DND-41 (cell line): ENCODE measurements at regions not wholly inside any gene's neighbourhood (a gene's known extent, or its start where the extent isn't known, plus 50 kb on each side); places are given as distances from the start of the nearest gene placed in this dataset.

Source experiments
- ATAC-seq: fragments of 200-7000 bp; cut with Tn5 transposase; 3 replicates; pipeline ENCODE4 v1.9.1; 2021; ENCODE audit warnings: low read depth; ENCODE audit not compliant: insufficient read depth
- DNase-seq: peaks from one replicate; pipeline ENCODE4 v3.0.0-alpha.2; 2020
- H2AFZ ChIP-seq: 2 replicates; pipeline ENCODE4 v1.6.0; 2012; ENCODE audit warnings: low read depth, low read length
- H3K27ac ChIP-seq: 2 replicates; pipeline ENCODE4 v1.5.1; 2012; ENCODE audit warnings: low read length, inconsistent platforms
- H3K27me3 ChIP-seq: fragments of 200-600 bp; sonication (generic); 2 replicates; pipeline ENCODE4 v1.6.0; 2012; ENCODE audit warnings: low read length, mild to moderate bottlenecking, inconsistent platforms; ENCODE audit not compliant: insufficient read depth, poor library complexity
- H3K36me3 ChIP-seq: 2 replicates; pipeline ENCODE4 v1.5.1; 2012; ENCODE audit warnings: low read length, inconsistent platforms; ENCODE audit not compliant: insufficient read depth
- H3K4me1 ChIP-seq: 2 replicates; pipeline ENCODE4 v1.5.1; 2012; ENCODE audit warnings: mild to moderate bottlenecking, low read length; ENCODE audit not compliant: insufficient read depth
- H3K4me2 ChIP-seq: 2 replicates; pipeline ENCODE4 v1.6.0; 2012; ENCODE audit warnings: mild to moderate bottlenecking, moderate library complexity, low read length, inconsistent platforms; ENCODE audit not compliant: insufficient read depth
- H3K4me3 ChIP-seq, 2 experiments: fragments of 200-600 bp in 1 of 2; shearing (Covaris generic) in 1 of 2; 2 replicates each; pipeline ENCODE4 v1.5.1; 2012 to 2016; ENCODE audit warnings: inconsistent platforms in 2 of 2, low read length in 2 of 2, mild to moderate bottlenecking in 2 of 2, low read depth in 1 of 2, moderate library complexity in 1 of 2
- H3K79me2 ChIP-seq: 2 replicates; pipeline ENCODE4 v1.6.0; 2012; ENCODE audit warnings: low read length, inconsistent platforms; ENCODE audit not compliant: insufficient read depth
- H3K9ac ChIP-seq: 2 replicates; pipeline ENCODE4 v1.6.0; 2012; ENCODE audit warnings: low read depth, mild to moderate bottlenecking, inconsistent platforms, low read length, moderate library complexity
- H3K9me3 ChIP-seq: 2 replicates; pipeline ENCODE4 v1.5.1; 2012; ENCODE audit warnings: low read length, moderate library complexity, mild to moderate bottlenecking, inconsistent platforms; ENCODE audit not compliant: insufficient read depth, severe bottlenecking
- H4K20me1 ChIP-seq: 2 replicates; pipeline ENCODE4 v1.6.0; 2012; ENCODE audit warnings: low read length; ENCODE audit not compliant: insufficient read depth
- EZH2 ChIP-seq: IDR thresholded peaks from 3 replicates; pipeline ENCODE4 v1.6.1; 2012; ENCODE audit warnings: borderline replicate concordance, low read depth, mild to moderate bottlenecking, moderate library complexity, low read length, inconsistent platforms; ENCODE audit not compliant: severe bottlenecking
- TF ChIP-seq, protein P1 (sequence below): IDR thresholded peaks from 2 replicates; pipeline ENCODE4 v1.5.1; 2012; ENCODE audit warnings: borderline replicate concordance, low read length, moderate library complexity, mild to moderate bottlenecking; ENCODE audit not compliant: poor library complexity, severe bottlenecking; ENCODE audit errors: extremely low read depth

GRCh38 chr6:102942206-102942605 is 1548.7 kb downstream of the GRIK2 start:
- Histone ChIP-seq H2AFZ (no peak overlapping the region), H3K79me2 (no peaks in the 10 kb centered on the region), H3K27ac (no peak overlapping the region), H3K4me1 (no peaks in the 10 kb centered on the region), H4K20me1 (no peaks in the 10 kb centered on the region), H3K9ac (no peak overlapping the region), H3K4me3 (no peak overlapping the region), H3K36me3 (no peaks in the 10 kb centered on the region), H3K27me3 (no peaks in the 10 kb centered on the region), H3K9me3 (no peaks in the 10 kb centered on the region), H3K4me2 (no peak overlapping the region)
- no peak for TF ChIP-seq EZH2
- TF ChIP-seq, protein P1, sequence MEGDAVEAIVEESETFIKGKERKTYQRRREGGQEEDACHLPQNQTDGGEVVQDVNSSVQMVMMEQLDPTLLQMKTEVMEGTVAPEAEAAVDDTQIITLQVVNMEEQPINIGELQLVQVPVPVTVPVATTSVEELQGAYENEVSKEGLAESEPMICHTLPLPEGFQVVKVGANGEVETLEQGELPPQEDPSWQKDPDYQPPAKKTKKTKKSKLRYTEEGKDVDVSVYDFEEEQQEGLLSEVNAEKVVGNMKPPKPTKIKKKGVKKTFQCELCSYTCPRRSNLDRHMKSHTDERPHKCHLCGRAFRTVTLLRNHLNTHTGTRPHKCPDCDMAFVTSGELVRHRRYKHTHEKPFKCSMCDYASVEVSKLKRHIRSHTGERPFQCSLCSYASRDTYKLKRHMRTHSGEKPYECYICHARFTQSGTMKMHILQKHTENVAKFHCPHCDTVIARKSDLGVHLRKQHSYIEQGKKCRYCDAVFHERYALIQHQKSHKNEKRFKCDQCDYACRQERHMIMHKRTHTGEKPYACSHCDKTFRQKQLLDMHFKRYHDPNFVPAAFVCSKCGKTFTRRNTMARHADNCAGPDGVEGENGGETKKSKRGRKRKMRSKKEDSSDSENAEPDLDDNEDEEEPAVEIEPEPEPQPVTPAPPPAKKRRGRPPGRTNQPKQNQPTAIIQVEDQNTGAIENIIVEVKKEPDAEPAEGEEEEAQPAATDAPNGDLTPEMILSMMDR: no peak
- DNase-seq: no peak
- ATAC-seq: no peak

DNA sequence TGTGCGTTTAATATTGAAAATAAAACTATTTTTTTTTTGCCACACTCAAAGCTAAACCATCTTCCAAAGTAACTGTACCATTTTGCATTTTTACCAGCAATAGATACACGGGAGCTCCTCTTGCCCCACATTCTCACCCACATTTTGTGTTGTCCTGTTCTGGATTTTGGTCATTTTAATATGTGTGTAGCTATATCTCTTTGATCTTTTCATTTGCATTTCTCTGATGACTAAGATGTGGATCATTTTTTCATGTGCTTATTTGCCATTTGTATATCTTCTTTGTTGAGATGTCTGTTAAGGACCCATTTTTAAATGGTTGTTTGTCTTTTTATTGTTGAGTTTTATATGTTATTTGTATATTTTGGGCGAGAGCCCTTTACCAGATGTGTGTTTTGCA is 1543.5 kb downstream of the GRIK2 start:
- Histone ChIP-seq H3K79me2 (no peaks in the 10 kb centered on the region), H3K9ac (no peak overlapping the region), H2AFZ (no peak overlapping the region), H3K27ac (no peak overlapping the region), H3K4me1 (no peaks in the 10 kb centered on the region), H3K9me3 (no peaks in the 10 kb centered on the region), H3K36me3 (no peaks in the 10 kb centered on the region), H3K4me3 (no peak overlapping the region), H3K27me3 (no peaks in the 10 kb centered on the region), H4K20me1 (no peaks in the 10 kb centered on the region), H3K4me2 (no peak overlapping the region)
- no peak for DNase-seq
- TF ChIP-seq EZH2: no peak
- TF ChIP-seq, protein P1: no peak
- ATAC-seq: no peak

DNA sequence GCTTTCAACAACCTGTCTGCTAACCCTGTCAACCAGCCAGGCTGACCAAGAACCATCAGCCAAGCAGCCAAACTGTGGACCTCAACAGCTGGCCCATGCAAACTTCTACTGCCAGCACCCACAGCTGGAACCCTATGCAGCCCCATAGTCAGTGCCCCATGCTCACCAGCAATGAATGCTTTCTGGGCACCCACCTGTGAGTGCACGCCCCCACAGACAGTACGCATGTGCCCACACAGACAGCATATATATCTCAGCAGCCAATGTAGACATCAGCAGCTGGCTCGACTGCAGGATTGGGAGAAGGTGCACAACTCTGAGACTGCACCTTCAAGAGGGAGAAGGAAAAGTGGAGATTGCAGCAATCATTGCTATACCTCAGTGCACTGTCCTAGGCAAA is 1534.6 kb downstream of the GRIK2 start:
- Histone ChIP-seq H3K4me2 (no peak overlapping the region), H4K20me1 (no peaks in the 10 kb centered on the region), H3K9me3 (no peaks in the 10 kb centered on the region), H3K4me1 (no peaks in the 10 kb centered on the region), H3K9ac (no peak overlapping the region), H3K4me3 (no peak overlapping the region), H3K27me3 (no peaks in the 10 kb centered on the region), H3K27ac (no peak overlapping the region), H2AFZ (no peak overlapping the region), H3K36me3 (no peaks in the 10 kb centered on the region), H3K79me2 (no peaks in the 10 kb centered on the region)
- ATAC-seq (no peak), DNase-seq (no peak)
- TF ChIP-seq EZH2: no peak
- TF ChIP-seq, protein P1: no peak

- H3K79me2 ChIP-seq: no peaks in the 10 kb centered on the region
- TF ChIP-seq, protein P1: no peak
- TF ChIP-seq EZH2: no peak
- no peak overlapping the region for H3K9ac ChIP-seq
- no peak overlapping the region for H2AFZ ChIP-seq
- H3K4me1 ChIP-seq: no peaks in the 10 kb centered on the region
- DNase-seq (no peak), ATAC-seq (no peak)
- no peaks in the 10 kb centered on the region for H3K36me3 ChIP-seq
- H3K4me2 ChIP-seq: no peak overlapping the region
- H4K20me1 ChIP-seq: no peaks in the 10 kb centered on the region
- no peak overlapping the region for H3K4me3 ChIP-seq
- no peak overlapping the region for H3K27ac ChIP-seq
- no peaks in the 10 kb centered on the region for H3K9me3 ChIP-seq
- H3K27me3 ChIP-seq: no peaks in the 10 kb centered on the region
These were observed 1524.7 kb downstream of the GRIK2 start for GRCh38 chr6:102918161-102918560.
